Activated CD8-positive, alpha-beta memory T cell treated with anti-CD3 and anti-CD28 coated beads, Interleukin-2, amount 10 ng/mL, durations not matched to agents 7 days and 5 days (primary cell): ENCODE measurements at regions not wholly inside any gene's neighbourhood (a gene's known extent, or its start where the extent isn't known, plus 50 kb on each side); places are given as distances from the start of the nearest gene placed in this dataset.

Experiments
- ATAC-seq: fragments of 150-1000 bp; cut with Tn5 transposase; one replicate; pipeline ENCODE4 v1.10.0; 2021; ENCODE audit warnings: moderate library complexity
- CTCF ChIA-PET: fragments of 350-600 bp; sonication (Branson Sonifier 250); formaldehyde crosslinking; loops from one replicate; lab custom pipeline; 2021; ENCODE audit warnings: antibody characterized with exemption; lab: Charles Lee
- DNase-seq: peaks from one replicate; pipeline ENCODE4 v3.0.0-alpha.2; 2020
- H3K27ac Mint-ChIP-seq: one replicate; pipeline ENCODE4 v1.8.0; 2021; ENCODE audit warnings: mild to moderate bottlenecking, mixed read lengths
- H3K27me3 Mint-ChIP-seq: one replicate; pipeline ENCODE4 v1.8.0; 2021; ENCODE audit warnings: mixed read lengths
- H3K36me3 Mint-ChIP-seq: one replicate; pipeline ENCODE4 v1.8.0; 2021; ENCODE audit warnings: mild to moderate bottlenecking, mixed read lengths
- H3K4me1 Mint-ChIP-seq: one replicate; pipeline ENCODE4 v1.8.0; 2021; ENCODE audit warnings: mixed read lengths
- H3K4me3 Mint-ChIP-seq: one replicate; pipeline ENCODE4 v1.8.0; 2021; ENCODE audit warnings: mild to moderate bottlenecking, moderate library complexity, mixed read lengths
- H3K9me3 Mint-ChIP-seq: one replicate; pipeline ENCODE4 v1.8.0; 2022; ENCODE audit warnings: low read depth, mixed read lengths

- H3K4me3 Mint-ChIP-seq: no peak overlapping the region
- no peaks in the 10 kb centered on the region for H3K4me1 Mint-ChIP-seq
- no peak overlapping the region for H3K27ac Mint-ChIP-seq
- no peak for DNase-seq
- ATAC-seq: no peak
- H3K27me3 Mint-ChIP-seq: no peaks in the 10 kb centered on the region
- no peaks in the 10 kb centered on the region for H3K9me3 Mint-ChIP-seq
- no peaks in the 10 kb centered on the region for H3K36me3 Mint-ChIP-seq
- CTCF ChIA-PET: no interaction called here
Measured at GRCh38 chr13:59172076-59172475, 991.7 kb downstream of the DIAPH3 start.

GRCh38 chr13:59176775-59177174 is 987.0 kb downstream of the DIAPH3 start:
- Mint-ChIP-seq H3K27ac (no peak overlapping the region), H3K4me1 (no peaks in the 10 kb centered on the region), H3K4me3 (no peak overlapping the region), H3K9me3 (no peaks in the 10 kb centered on the region), H3K36me3 (no peaks in the 10 kb centered on the region), H3K27me3 (no peaks in the 10 kb centered on the region)
- no peak for ATAC-seq
- CTCF ChIA-PET: no interaction called here
- no peak for DNase-seq

- Mint-ChIP-seq H3K9me3 (no peaks in the 10 kb centered on the region), H3K4me1 (no peaks in the 10 kb centered on the region), H3K27me3 (no peaks in the 10 kb centered on the region), H3K4me3 (no peak overlapping the region), H3K36me3 (no peaks in the 10 kb centered on the region), H3K27ac (no peak overlapping the region)
- CTCF ChIA-PET: no interaction called here
- ATAC-seq (no peak), DNase-seq (no peak)
Measured at GRCh38 chr13:59178344-59178743, 985.4 kb downstream of the DIAPH3 start.

- H3K36me3 Mint-ChIP-seq: no peaks in the 10 kb centered on the region
- ATAC-seq: no peak
Measured at GRCh38 chr13:59182241-59182640, 981.5 kb downstream of the DIAPH3 start.

GRCh38 chr13:59197397-59197796 is 966.3 kb downstream of the DIAPH3 start:
- Mint-ChIP-seq H3K36me3 (no peaks in the 10 kb centered on the region), H3K27ac (no peak overlapping the region), H3K4me1 (no peaks in the 10 kb centered on the region), H3K4me3 (no peak overlapping the region), H3K27me3 (no peaks in the 10 kb centered on the region), H3K9me3 (no peaks in the 10 kb centered on the region)
- CTCF ChIA-PET: no interaction called here
- ATAC-seq (no peak), DNase-seq (no peak)

More at GRCh38 chr13:59182241-59182640, 981.5 kb downstream of the DIAPH3 start:
- no peak overlapping the region for H3K27ac Mint-ChIP-seq
- H3K4me3 Mint-ChIP-seq: no peak overlapping the region
- no peaks in the 10 kb centered on the region for H3K4me1 Mint-ChIP-seq
- DNase-seq: no peak
- no peaks in the 10 kb centered on the region for H3K9me3 Mint-ChIP-seq
- H3K27me3 Mint-ChIP-seq: no peaks in the 10 kb centered on the region
- CTCF ChIA-PET: no interaction called here

GRCh38 chr13:59201841-59202240 is 961.9 kb downstream of the DIAPH3 start:
- no peak overlapping the region for H3K27ac Mint-ChIP-seq

GRCh38 chr13:59203855-59204254 is 959.9 kb downstream of the DIAPH3 start:
- H3K4me1 Mint-ChIP-seq: no peaks in the 10 kb centered on the region
- no peaks in the 10 kb centered on the region for H3K36me3 Mint-ChIP-seq
- peaks cover 3% of the 10 kb centered on the region for H3K9me3 Mint-ChIP-seq
- H3K27ac Mint-ChIP-seq: no peak overlapping the region
- DNase-seq: no peak
- H3K4me3 Mint-ChIP-seq: no peak overlapping the region
- H3K27me3 Mint-ChIP-seq: no peaks in the 10 kb centered on the region
- CTCF ChIA-PET: no interaction called here
- no peak for ATAC-seq

More at GRCh38 chr13:59201841-59202240, 961.9 kb downstream of the DIAPH3 start:
- Mint-ChIP-seq H3K36me3 (no peaks in the 10 kb centered on the region), H3K27me3 (no peaks in the 10 kb centered on the region), H3K4me3 (no peak overlapping the region), H3K4me1 (no peaks in the 10 kb centered on the region), H3K9me3 (peaks cover 3% of the 10 kb centered on the region)
- DNase-seq (no peak), ATAC-seq (no peak)
- CTCF ChIA-PET: no interaction called here

GRCh38 chr13:59205501-59205900 is 958.2 kb downstream of the DIAPH3 start:
- CTCF ChIA-PET: no interaction called here
- no peak for ATAC-seq
- Mint-ChIP-seq H3K27ac (no peak overlapping the region), H3K4me1 (no peaks in the 10 kb centered on the region), H3K4me3 (no peak overlapping the region), H3K9me3 (peaks cover 3% of the 10 kb centered on the region), H3K27me3 (no peaks in the 10 kb centered on the region), H3K36me3 (no peaks in the 10 kb centered on the region)
- DNase-seq: no peak

GRCh38 chr13:59208405-59209195 is 955.1 kb downstream of the DIAPH3 start:
- Mint-ChIP-seq H3K4me1 (no peaks in the 10 kb centered on the region), H3K27me3 (no peaks in the 10 kb centered on the region), H3K4me3 (no peak overlapping the region), H3K27ac (no peak overlapping the region), H3K36me3 (no peaks in the 10 kb centered on the region), H3K9me3 (peaks cover 2% of the 10 kb centered on the region)
- CTCF ChIA-PET: no interaction called here
- ATAC-seq: no peak
- DNase-seq: no peak

GRCh38 chr13:59210543-59210942 is 953.2 kb downstream of the DIAPH3 start:
- Mint-ChIP-seq H3K4me3 (no peak overlapping the region), H3K27ac (no peak overlapping the region), H3K9me3 (no peaks in the 10 kb centered on the region), H3K27me3 (no peaks in the 10 kb centered on the region), H3K4me1 (no peaks in the 10 kb centered on the region), H3K36me3 (no peaks in the 10 kb centered on the region)
- ATAC-seq (no peak), DNase-seq (no peak)
- CTCF ChIA-PET: no interaction called here

GRCh38 chr13:59211606-59212005 is 952.1 kb downstream of the DIAPH3 start:
- H3K4me3 Mint-ChIP-seq: no peak overlapping the region
- no peak for DNase-seq
- CTCF ChIA-PET: no interaction called here
- no peaks in the 10 kb centered on the region for H3K27me3 Mint-ChIP-seq
- no peak for ATAC-seq
- H3K4me1 Mint-ChIP-seq: no peaks in the 10 kb centered on the region
- no peaks in the 10 kb centered on the region for H3K9me3 Mint-ChIP-seq
- no peaks in the 10 kb centered on the region for H3K36me3 Mint-ChIP-seq
- H3K27ac Mint-ChIP-seq: no peak overlapping the region

GRCh38 chr13:59229401-59229800 is 934.3 kb downstream of the DIAPH3 start:
- no peak for DNase-seq
- no peaks in the 10 kb centered on the region for H3K27me3 Mint-ChIP-seq
- no peaks in the 10 kb centered on the region for H3K36me3 Mint-ChIP-seq
- H3K9me3 Mint-ChIP-seq: peaks cover 3% of the 10 kb centered on the region
- H3K27ac Mint-ChIP-seq: no peak overlapping the region
- H3K4me3 Mint-ChIP-seq: no peak overlapping the region
- peaks cover 7% of the 10 kb centered on the region for H3K4me1 Mint-ChIP-seq
- ATAC-seq: no peak
- CTCF ChIA-PET: no interaction called here

- Mint-ChIP-seq H3K27me3 (no peaks in the 10 kb centered on the region), H3K4me3 (no peak overlapping the region), H3K4me1 (peaks cover 7% of the 10 kb centered on the region), H3K36me3 (no peaks in the 10 kb centered on the region), H3K27ac (no peak overlapping the region), H3K9me3 (peaks cover 3% of the 10 kb centered on the region)
- no peak for ATAC-seq
- CTCF ChIA-PET: no interaction called here
- DNase-seq: no peak
Measured at GRCh38 chr13:59229861-59230260, 933.9 kb downstream of the DIAPH3 start.

GRCh38 chr13:59230484-59231264 is 933.1 kb downstream of the DIAPH3 start:
- peaks cover 5% of the 10 kb centered on the region for H3K9me3 Mint-ChIP-seq
- ATAC-seq: no peak
- CTCF ChIA-PET: no interaction called here

More at GRCh38 chr13:59230484-59231264, 933.1 kb downstream of the DIAPH3 start:
- Mint-ChIP-seq H3K4me3 (no peak overlapping the region), H3K27ac (no peak overlapping the region), H3K27me3 (no peaks in the 10 kb centered on the region), H3K4me1 (peaks cover 7% of the 10 kb centered on the region), H3K36me3 (no peaks in the 10 kb centered on the region)
- no peak for DNase-seq
